Suprapubic skin (tissue), 4 donors: ENCODE measurements at regions not wholly inside any gene's neighbourhood (a gene's known extent, or its start where the extent isn't known, plus 50 kb on each side); places are given as distances from the start of the nearest gene placed in this dataset.

Source experiments
- EP300 ChIP-seq: sonication (generic); formaldehyde crosslinking; IDR thresholded peaks from one replicate; pipeline ENCODE4 v1.6.1; 2017; ENCODE audit warnings: antibody characterized with exemption
- POLR2A ChIP-seq, 2 donors: fragments of 450-650 bp; IDR thresholded peaks; one replicate each; pipeline ENCODE4 v1.6.1; 2017; ENCODE audit warnings: antibody characterized with exemption in 2 of 2, mild to moderate bottlenecking in 2 of 2, moderate library complexity in 2 of 2
- POLR2AphosphoS5 ChIP-seq, 3 donors: sonication (generic); formaldehyde crosslinking; IDR thresholded peaks; one replicate each; pipeline ENCODE4 v1.6.1; 2017; ENCODE audit warnings: antibody characterized with exemption in 3 of 3
- TF ChIP-seq, protein P1 (sequence below), 2 donors: fragments of 200-600 bp in 1 of 2; fragments of 450-650 bp in 1 of 2; sonication (generic) in 1 of 2; IDR thresholded peaks; one replicate each; pipeline ENCODE4 v1.5.1; 2016 to 2019; ENCODE audit warnings: antibody characterized with exemption in 2 of 2, mild to moderate bottlenecking in 1 of 2, moderate library complexity in 1 of 2

DNA sequence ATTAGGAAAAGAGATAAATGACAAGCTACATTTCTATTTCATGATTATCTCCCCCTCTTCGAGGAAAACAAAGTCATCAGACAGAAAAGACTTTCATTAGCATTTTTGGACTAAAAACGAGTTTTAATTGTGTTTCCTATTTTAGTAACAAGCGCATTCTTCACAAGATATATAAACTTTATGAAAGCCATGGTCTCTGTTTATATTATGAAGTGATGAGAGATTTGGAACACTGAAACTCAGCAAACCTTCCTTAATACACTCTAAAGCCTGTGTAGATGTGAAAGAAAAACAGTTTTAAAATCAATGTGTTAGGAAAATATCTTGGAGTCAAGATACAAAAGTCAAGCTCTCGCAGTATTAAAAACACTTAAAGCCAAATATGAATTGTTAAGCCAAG lies 539.1 kb downstream of the LRFN5 start:
- TF ChIP-seq, protein P1, sequence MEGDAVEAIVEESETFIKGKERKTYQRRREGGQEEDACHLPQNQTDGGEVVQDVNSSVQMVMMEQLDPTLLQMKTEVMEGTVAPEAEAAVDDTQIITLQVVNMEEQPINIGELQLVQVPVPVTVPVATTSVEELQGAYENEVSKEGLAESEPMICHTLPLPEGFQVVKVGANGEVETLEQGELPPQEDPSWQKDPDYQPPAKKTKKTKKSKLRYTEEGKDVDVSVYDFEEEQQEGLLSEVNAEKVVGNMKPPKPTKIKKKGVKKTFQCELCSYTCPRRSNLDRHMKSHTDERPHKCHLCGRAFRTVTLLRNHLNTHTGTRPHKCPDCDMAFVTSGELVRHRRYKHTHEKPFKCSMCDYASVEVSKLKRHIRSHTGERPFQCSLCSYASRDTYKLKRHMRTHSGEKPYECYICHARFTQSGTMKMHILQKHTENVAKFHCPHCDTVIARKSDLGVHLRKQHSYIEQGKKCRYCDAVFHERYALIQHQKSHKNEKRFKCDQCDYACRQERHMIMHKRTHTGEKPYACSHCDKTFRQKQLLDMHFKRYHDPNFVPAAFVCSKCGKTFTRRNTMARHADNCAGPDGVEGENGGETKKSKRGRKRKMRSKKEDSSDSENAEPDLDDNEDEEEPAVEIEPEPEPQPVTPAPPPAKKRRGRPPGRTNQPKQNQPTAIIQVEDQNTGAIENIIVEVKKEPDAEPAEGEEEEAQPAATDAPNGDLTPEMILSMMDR (IDR thresholded peaks at IDR 0.05): no peak
- TF ChIP-seq POLR2A (IDR thresholded peaks at IDR 0.05) (no peak), POLR2AphosphoS5 (IDR thresholded peaks at IDR 0.05) (no peak), EP300 (no peak)
